HG03175 (cell line): ENCODE measurements at regions not wholly inside any gene's neighbourhood (a gene's known extent, or its start where the extent isn't known, plus 50 kb on each side); places are given as distances from the start of the nearest gene placed in this dataset.
"Not testable (repeated sequence)": the region's sequence is repeated elsewhere in the genome, so short reads cannot be mapped to it uniquely, and the experiment has no call there.

Source experiments
- ATAC-seq: cut with Tn5 transposase; IDR thresholded peaks from one replicate; pipeline ENCODE4 v1.9.1; 2021; ENCODE audit warnings: mild to moderate bottlenecking, moderate library complexity; ENCODE audit not compliant: unreplicated experiment

DNA sequence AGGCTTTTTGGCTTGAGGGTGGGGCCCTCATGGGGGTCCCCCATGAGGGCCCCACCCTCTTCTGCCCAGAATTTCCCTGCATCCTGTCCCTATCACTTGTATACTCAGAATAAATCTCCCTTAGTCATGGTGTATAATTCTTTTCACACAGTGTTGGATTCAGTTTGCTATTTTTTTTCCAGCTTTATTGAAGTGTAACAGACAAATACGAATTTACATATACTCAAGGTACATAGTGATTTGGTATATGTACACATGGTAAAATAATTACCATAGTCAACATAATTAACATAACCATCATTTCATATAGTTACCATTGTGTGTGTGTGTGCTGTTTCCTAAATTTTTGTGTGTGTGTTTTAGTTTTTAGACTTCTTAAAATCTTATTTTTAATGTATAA lies 289.4 kb downstream of the CNTNAP3B start:
- not testable (repeated sequence) for ATAC-seq

DNA sequence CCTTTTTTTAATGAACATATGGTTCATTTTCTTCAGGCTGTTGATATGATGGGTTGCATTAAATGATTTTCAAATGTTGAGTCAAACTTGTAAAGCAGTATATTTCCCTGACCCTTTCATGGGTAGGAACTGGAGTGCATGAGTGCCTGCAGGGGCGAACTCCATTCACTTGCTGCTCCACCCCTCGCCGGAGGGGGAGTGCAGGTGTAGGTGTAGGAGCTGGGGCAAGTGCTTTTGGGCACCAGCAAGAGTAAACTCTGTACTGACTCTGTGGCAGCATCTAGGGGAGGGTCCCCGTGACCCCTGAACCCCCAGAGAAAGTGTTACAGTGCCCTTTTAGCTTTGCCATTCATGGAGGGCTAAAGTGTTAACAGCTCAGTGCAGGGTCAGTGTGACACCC lies 290.3 kb downstream of the CNTNAP3B start:
- not testable (repeated sequence) for ATAC-seq

- ATAC-seq, result not testable (repeated sequence)
These were observed 290.7 kb downstream of the CNTNAP3B start for GRCh38 chr9:41838562-41838851.

DNA sequence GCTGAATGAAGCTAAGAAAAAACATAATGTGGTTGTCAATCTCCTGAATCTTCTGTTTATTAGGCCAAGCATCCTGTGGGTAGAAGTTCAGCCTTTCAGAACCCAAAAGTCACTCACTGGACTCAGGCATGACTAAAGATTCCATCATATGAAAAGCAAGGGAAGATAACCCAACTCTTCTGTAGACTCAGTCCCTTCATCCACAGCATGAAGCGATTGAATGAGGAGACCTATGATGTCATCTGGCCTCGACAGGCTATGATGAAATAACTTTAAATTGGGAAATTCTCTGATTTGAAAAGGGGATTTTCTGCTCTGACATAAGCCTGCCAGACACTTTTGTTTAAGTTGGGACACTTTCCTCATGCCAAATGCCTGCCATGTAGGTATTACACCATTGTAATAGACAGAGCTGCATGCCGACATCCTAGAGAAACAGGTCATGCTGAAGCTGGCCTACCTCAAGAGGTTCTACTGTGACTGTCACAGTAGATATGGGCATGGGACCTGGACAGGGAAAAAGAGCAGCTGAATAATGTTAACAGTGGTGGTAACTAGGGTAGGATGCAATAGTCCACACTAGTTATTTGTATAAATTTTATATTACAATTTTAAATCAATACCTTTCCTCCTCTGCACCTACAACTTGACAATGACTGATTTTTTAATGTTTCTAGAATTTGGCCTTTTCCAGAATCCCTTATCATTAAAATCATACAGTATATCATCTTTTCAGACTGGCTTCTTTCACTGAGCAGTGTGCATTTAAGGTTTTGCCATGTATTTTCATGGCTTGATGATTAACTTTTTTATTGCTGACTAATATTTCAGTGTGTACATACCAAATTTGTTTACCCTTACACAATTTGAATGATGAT lies 291.3 kb downstream of the CNTNAP3B start:
- ATAC-seq, result not testable (repeated sequence)

- not testable (repeated sequence) for ATAC-seq
These were observed 296.1 kb downstream of the CNTNAP3B start for GRCh38 chr9:41833108-41833507.

DNA sequence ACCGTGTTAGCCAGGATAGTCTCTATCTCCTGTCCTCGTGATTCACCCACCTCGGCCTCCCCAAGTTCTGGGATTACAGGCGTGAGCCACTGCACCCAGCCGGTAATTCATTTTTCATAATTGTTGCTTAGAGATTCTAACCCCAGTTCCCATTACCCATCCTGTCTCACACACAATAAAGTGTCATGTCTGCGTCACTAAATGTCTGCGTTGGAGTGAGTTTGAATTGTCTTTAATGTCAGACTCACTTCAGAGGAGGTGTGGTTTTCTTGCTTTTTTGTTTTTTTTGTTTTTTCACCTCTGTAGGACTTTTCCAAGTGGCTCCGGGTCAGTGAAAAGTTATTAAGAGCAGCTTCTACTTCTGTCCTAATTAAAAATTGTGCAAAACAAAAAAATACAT lies 304.5 kb downstream of the CNTNAP3B start:
- ATAC-seq, result not testable (repeated sequence)

DNA sequence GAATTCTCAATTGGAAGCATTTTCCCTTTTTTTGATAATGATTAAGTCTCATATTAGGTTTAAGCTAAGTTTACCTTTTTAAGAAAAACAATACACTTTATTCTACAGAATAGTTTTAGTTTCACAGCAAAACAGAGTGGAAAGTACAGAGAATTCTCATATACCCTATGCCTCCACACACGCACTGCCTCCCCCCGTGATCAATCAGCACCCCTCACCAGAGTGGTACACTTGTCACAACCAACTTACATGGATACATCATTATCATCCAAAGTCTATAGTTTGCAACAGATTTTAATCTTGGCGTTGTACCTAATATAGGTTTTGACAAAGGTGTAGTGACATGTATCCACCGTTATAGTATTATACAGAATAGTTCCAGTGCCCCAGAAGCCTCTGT lies 326.5 kb downstream of the CNTNAP3B start:
- ATAC-seq, result not testable (repeated sequence)

- ATAC-seq, result not testable (repeated sequence)
These were observed 330.5 kb downstream of the CNTNAP3B start for GRCh38 chr9:41798684-41799083.

GRCh38 chr9:41790719-41791363 lies 338.4 kb downstream of the CNTNAP3B start:
- ATAC-seq, result not testable (repeated sequence)

- ATAC-seq, result not testable (repeated sequence)
These were observed 339.2 kb downstream of the CNTNAP3B start for GRCh38 chr9:41790007-41790406.

DNA sequence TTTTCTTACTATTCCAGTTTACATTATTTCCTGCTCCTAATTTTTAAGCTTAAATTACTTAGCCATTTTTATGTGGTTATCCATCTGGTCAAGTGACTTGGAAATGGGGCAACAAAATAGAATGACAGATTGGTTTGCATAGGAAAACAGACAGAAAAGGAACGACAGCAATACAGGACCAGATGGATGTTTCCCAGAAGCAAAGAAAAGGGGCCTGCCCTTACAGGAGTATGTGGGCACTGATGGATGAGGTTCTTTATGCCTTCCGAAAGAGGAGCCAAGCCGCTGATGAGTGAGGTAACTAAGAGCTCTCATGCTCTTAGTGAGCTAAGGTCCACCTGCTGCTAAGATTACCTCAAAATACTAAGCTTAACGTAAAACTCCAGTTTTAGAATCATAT lies 339.8 kb downstream of the CNTNAP3B start:
- ATAC-seq, result not testable (repeated sequence)

- not testable (repeated sequence) for ATAC-seq
These were observed 341.3 kb downstream of the CNTNAP3B start for GRCh38 chr9:41787951-41788350.

DNA sequence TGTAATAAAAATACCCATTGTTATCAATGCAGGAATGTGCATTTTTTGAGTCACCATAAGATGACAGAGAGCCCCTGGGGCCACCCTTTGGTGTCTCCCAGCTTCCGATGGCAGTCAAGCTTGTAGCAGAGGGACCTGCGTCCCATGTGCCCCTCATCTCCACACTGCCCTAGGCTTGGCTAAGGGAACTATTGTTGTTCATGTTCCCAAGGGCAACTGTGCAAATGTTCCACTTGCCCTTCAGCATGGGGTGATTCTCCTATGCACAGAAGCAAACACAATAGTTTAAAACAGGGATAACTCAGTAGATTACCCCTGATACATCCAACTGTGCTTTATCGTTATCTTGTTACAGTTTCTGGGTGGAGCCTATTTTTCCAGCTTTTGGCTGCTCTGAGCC lies 342.0 kb downstream of the CNTNAP3B start:
- ATAC-seq, result not testable (repeated sequence)

DNA sequence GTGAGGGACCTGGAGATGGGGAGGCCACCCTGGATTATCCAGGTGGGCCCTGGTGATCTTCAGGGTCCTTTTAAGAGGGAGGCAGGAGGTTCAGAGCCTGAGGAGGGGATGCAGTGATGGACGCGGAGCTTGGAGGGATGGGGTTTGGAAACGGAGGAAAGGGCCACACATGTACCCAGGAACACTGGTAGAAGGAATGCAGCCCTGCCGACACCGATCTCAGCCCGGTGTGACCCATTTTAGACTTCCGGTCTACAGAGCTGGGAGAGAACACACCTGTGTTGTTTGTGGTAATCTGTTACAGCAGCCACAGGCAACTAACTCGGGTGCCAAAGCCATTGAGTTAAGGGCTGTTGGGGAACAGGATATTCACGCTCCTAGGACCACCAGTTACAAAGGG lies 345.2 kb downstream of the CNTNAP3B start:
- not testable (repeated sequence) for ATAC-seq

GRCh38 chr9:41783070-41783810 lies 346.0 kb downstream of the CNTNAP3B start:
- not testable (repeated sequence) for ATAC-seq

- ATAC-seq, result not testable (repeated sequence)
These were observed 347.3 kb downstream of the CNTNAP3B start for GRCh38 chr9:41781899-41782298.

DNA sequence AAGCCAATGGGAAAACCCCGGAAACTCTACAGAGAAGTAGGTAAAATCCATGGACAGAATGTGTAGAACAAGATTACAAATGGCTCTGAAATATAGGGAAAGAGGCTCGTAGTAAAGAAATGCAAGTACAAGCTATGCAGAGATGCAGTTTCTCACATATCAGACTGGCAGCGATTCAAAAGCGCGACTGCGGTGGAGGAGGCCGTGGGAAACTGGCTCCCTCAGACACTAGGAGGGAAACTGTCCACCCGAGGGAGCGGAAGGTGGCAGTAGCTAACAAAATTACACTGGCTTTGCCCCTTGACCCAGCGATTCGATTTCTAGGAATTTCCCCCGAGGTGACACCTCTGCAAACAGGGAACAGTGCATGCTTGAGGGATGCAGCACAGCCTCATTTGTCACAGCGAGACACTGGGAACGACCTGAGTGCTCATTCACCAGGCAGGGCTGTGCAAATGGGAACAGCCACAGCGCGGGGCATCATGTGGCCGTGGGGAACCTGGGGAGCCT lies 349.3 kb downstream of the CNTNAP3B start:
- not testable (repeated sequence) for ATAC-seq

- ATAC-seq, result not testable (repeated sequence)
These were observed 350.0 kb downstream of the CNTNAP3B start for GRCh38 chr9:41779192-41779591.

GRCh38 chr9:41778535-41779071 lies 350.6 kb downstream of the CNTNAP3B start:
- not testable (repeated sequence) for ATAC-seq

GRCh38 chr9:41777536-41777935 lies 351.7 kb downstream of the CNTNAP3B start:
- ATAC-seq, result not testable (repeated sequence)

DNA sequence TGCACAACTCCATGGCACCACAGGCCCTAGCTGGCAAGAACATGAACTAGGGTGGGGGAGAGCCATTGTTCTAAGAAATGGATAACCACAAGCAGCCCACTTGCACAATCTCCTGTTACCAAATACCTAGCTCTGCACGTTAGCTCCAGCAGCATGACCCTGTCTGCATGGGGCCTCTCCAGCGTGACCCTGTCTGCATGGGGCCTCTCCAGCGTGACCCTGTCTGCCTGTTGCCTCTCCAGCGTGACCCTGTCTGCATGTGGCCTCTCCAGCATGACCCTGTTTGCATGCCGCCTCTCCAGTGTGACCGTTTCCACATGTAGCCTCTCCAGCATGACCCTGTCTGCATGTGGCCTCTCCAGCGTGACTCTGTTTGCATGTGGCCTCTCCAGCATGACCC lies 356.7 kb downstream of the CNTNAP3B start:
- ATAC-seq, result not testable (repeated sequence)
